Smooth muscle cell (in vitro differentiated cells): ENCODE measurements at regions not wholly inside any gene's neighbourhood (a gene's known extent, or its start where the extent isn't known, plus 50 kb on each side); places are given as distances from the start of the nearest gene placed in this dataset.
A peak's percentile ranks its signal among the peaks of the same experiment; 100 is the strongest.
"Not testable (repeated sequence)": the region's sequence is repeated elsewhere in the genome, so short reads cannot be mapped to it uniquely, and the experiment has no call there.

Experiments
- DNase-seq: peaks from one replicate; lab custom pipeline; 2025; ENCODE audit not compliant: unreplicated experiment; lab: John Stamatoyannopoulos, UW
- H2AFZ ChIP-seq: fragments of 200-600 bp; sonication (generic); 2 replicates; pipeline ENCODE4 v1.6.0; 2016; ENCODE audit warnings: antibody characterized with exemption, low read depth, mild to moderate bottlenecking
- H3F3A ChIP-seq: fragments of 200-600 bp; sonication (generic); 2 replicates; pipeline ENCODE4 v1.6.0; 2017; ENCODE audit warnings: antibody characterized with exemption, low read depth
- H3K27ac ChIP-seq: fragments of 200-600 bp; sonication (generic); 2 replicates; pipeline ENCODE4 v1.5.1; 2016; ENCODE audit warnings: low read depth, mild to moderate bottlenecking
- H3K27me3 ChIP-seq: fragments of 200-600 bp; sonication (generic); 2 replicates; pipeline ENCODE4 v1.6.1; 2016; ENCODE audit warnings: low read depth, mild to moderate bottlenecking
- H3K36me3 ChIP-seq: fragments of 200-600 bp; sonication (generic); 2 replicates; pipeline ENCODE4 v1.5.1; 2016; ENCODE audit warnings: low read depth
- H3K4me1 ChIP-seq: fragments of 200-600 bp; sonication (generic); 2 replicates; pipeline ENCODE4 v1.5.1; 2016; ENCODE audit warnings: low read depth
- H3K4me2 ChIP-seq: fragments of 200-600 bp; sonication (generic); 2 replicates; pipeline ENCODE4 v1.6.0; 2016; ENCODE audit warnings: mild to moderate bottlenecking
- H3K4me3 ChIP-seq: fragments of 200-600 bp; sonication (generic); 2 replicates; pipeline ENCODE4 v1.5.1; 2016; ENCODE audit warnings: mild to moderate bottlenecking
- H3K79me2 ChIP-seq: fragments of 200-600 bp; sonication (generic); 2 replicates; pipeline ENCODE4 v1.6.0; 2016; ENCODE audit warnings: low read depth, mild to moderate bottlenecking
- H3K9ac ChIP-seq: fragments of 200-600 bp; sonication (generic); 2 replicates; pipeline ENCODE4 v1.6.0; 2016; ENCODE audit warnings: low read depth
- H3K9me3 ChIP-seq: fragments of 200-600 bp; sonication (generic); replicated peaks from 2 replicates; pipeline ENCODE4 v1.5.1; 2016; ENCODE audit warnings: low read depth
- H4K20me1 ChIP-seq: fragments of 200-600 bp; sonication (generic); 2 replicates; pipeline ENCODE4 v1.6.0; 2016; ENCODE audit warnings: low read depth
- CTCF ChIP-seq: fragments of 200-600 bp; sonication (generic); IDR thresholded peaks from 2 replicates; pipeline ENCODE4 v1.5.1; 2017; ENCODE audit warnings: borderline replicate concordance, mild to moderate bottlenecking, antibody characterized with exemption; ENCODE audit not compliant: insufficient read depth, poor library complexity, severe bottlenecking
- WGBS: methylation state at CpG from one replicate; pipeline ENCODE4 v1.1.7; 2016; ENCODE audit warnings: low lambda C conversion rate; 5-methylcytosine and 5-hydroxymethylcytosine counted together

GRCh38 chr4:101697266-101697665 lies 93.3 kb upstream of the BANK1 start:
- Histone ChIP-seq H3K27ac (no peak overlapping the region), H4K20me1 (no peaks in the 10 kb centered on the region), H3K9me3 (no peaks in the 10 kb centered on the region), H3K79me2 (no peaks in the 10 kb centered on the region), H3K4me3 (no peak overlapping the region), H3K36me3 (no peaks in the 10 kb centered on the region), H3K27me3 (no peaks in the 10 kb centered on the region), H3K4me2 (no peak overlapping the region), H2AFZ (no peak overlapping the region), H3K4me1 (no peaks in the 10 kb centered on the region), H3F3A (no peaks in the 10 kb centered on the region), H3K9ac (no peak overlapping the region)
- no peak for TF ChIP-seq CTCF
- no peak for DNase-seq
- WGBS: 93% methylated on average over 1 of the region's 1 CpG

GRCh38 chr4:101696276-101697010 lies 94.1 kb upstream of the BANK1 start:
- no peak overlapping the region for H3K4me3 ChIP-seq
- H3K4me2 ChIP-seq: no peak overlapping the region
- no peaks in the 10 kb centered on the region for H3K4me1 ChIP-seq
- TF ChIP-seq CTCF: no peak
- no peak overlapping the region for H3K9ac ChIP-seq
- H3K79me2 ChIP-seq: no peaks in the 10 kb centered on the region
- no peaks in the 10 kb centered on the region for H3K27me3 ChIP-seq
- no peaks in the 10 kb centered on the region for H3F3A ChIP-seq
- 97% methylated on average over 3 of the region's 3 CpGs for WGBS
- H3K36me3 ChIP-seq: no peaks in the 10 kb centered on the region
- no peaks in the 10 kb centered on the region for H4K20me1 ChIP-seq
- H2AFZ ChIP-seq: peak overlapping the region; percentile 58
- no peak for DNase-seq
- no peak overlapping the region for H3K27ac ChIP-seq
- H3K9me3 ChIP-seq: no peaks in the 10 kb centered on the region

DNA sequence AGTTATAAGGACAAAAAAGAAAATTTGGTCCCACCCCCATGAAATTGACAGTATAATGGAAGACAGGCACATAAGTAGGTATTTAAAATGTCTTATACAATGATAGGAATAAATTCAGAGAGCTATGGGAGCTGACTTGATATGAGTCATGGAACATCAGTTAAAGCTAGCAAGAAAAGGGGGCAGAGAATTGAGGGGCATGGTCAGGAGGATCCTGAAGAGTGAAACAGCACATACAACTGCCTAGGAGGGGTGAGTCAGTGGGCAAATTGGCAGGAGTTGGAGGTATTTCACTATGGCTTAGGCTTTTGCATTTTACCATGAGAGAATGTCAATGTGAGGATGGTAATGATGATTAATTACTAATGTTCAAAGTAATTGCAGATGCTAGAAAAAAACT lies 95.4 kb upstream of the BANK1 start:
- Histone ChIP-seq H3K79me2 (no peaks in the 10 kb centered on the region), H3K9me3 (no peaks in the 10 kb centered on the region), H3K4me1 (no peaks in the 10 kb centered on the region), H2AFZ (no peak overlapping the region), H3K36me3 (no peaks in the 10 kb centered on the region), H3K4me2 (no peak overlapping the region), H3K9ac (no peak overlapping the region), H3K27me3 (no peaks in the 10 kb centered on the region), H3K27ac (no peak overlapping the region), H3K4me3 (no peak overlapping the region), H4K20me1 (no peaks in the 10 kb centered on the region), H3F3A (no peaks in the 10 kb centered on the region)
- no peak for DNase-seq
- TF ChIP-seq CTCF: no peak

DNA sequence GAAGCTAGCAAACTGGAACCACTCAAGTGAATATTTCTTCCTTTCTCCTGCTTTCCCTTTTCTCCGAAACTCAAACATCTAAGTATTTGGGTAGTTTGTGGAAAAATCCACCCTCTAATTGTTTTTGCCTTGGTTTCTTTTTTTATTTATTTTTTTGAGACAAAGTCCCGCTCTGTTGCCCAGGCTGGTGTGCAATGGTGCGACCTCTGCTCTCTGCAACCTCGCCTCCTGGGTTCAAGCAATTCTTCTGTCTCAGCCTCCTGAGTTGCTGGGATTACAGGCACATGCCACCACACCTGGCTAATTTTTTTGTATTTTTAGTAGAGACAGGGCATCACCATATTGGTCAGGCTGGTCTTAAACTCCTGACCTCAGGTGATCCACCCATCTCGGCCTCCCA lies 96.1 kb upstream of the BANK1 start:
- not testable (repeated sequence) for H3K4me2 ChIP-seq, H3K4me1 ChIP-seq
- WGBS: 96% methylated on average over 5 of the region's 5 CpGs

More for the DNA sequence above, 96.1 kb upstream of the BANK1 start:
- H3K27ac ChIP-seq, H3K79me2 ChIP-seq, H2AFZ ChIP-seq, H3K9me3 ChIP-seq, H3K27me3 ChIP-seq, DNase-seq, H3K9ac ChIP-seq, H3F3A ChIP-seq, H4K20me1 ChIP-seq, H3K36me3 ChIP-seq, H3K4me3 ChIP-seq: not testable (repeated sequence)
